ENCODE measurements at regions not wholly inside any gene's neighbourhood (a gene's known extent, or its start where the extent isn't known, plus 50 kb on each side); places are given as distances from the start of the nearest gene placed in this dataset.
"Not testable (repeated sequence)": the region's sequence is repeated elsewhere in the genome, so short reads cannot be mapped to it uniquely, and the experiment has no call there.

DNA sequence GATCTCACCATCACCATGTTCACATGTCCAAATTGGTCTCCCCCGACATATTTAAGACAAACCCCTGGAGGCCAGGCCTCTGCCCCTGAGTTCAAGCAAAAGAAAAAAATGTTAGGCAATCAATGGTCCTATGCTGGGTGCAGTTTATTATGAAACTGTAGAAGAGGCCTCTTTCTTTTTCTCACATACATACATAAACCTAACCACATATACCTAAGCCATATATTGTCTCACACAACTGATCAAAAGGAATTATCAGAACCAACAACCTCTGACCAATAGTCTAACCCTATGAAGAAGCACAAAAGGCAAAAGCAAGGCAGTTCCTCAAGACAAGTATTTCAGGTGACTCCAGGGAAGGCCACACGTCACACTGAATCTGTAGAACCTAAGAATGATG lies 49.9 kb downstream of the ILRUN start:
- TF ChIP-seq, protein P1, sequence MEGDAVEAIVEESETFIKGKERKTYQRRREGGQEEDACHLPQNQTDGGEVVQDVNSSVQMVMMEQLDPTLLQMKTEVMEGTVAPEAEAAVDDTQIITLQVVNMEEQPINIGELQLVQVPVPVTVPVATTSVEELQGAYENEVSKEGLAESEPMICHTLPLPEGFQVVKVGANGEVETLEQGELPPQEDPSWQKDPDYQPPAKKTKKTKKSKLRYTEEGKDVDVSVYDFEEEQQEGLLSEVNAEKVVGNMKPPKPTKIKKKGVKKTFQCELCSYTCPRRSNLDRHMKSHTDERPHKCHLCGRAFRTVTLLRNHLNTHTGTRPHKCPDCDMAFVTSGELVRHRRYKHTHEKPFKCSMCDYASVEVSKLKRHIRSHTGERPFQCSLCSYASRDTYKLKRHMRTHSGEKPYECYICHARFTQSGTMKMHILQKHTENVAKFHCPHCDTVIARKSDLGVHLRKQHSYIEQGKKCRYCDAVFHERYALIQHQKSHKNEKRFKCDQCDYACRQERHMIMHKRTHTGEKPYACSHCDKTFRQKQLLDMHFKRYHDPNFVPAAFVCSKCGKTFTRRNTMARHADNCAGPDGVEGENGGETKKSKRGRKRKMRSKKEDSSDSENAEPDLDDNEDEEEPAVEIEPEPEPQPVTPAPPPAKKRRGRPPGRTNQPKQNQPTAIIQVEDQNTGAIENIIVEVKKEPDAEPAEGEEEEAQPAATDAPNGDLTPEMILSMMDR (conservative IDR thresholded peaks at IDR 0.05), result no peak
- no peak for TF ChIP-seq ZFX (IDR thresholded peaks at IDR 0.05)
- H3K27ac ChIP-seq, result no peak overlapping the region

DNA sequence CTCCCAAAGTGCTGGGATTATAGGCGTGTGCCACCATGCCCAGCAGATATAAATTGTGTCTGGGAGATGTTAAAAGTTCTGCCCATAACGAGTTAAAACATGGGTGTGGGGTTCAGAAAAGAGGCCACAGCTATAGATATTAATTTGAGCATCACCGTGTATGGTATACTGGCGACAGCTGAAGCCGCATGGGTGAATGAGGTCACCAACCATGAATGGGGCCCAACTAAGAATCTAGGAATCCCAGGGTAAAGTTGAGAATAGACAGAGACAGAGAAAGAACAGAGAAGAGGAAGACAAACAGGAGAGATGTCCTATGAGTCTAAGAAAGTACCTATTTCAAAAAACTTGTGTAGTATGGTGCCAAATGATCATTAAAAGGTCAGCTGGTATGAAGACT lies 50.9 kb downstream of the ILRUN start:
- no peak for TF ChIP-seq ZFX (IDR thresholded peaks at IDR 0.05)
- TF ChIP-seq, protein P1 (conservative IDR thresholded peaks at IDR 0.05), result no peak
- H3K27ac ChIP-seq, result no peak overlapping the region

DNA sequence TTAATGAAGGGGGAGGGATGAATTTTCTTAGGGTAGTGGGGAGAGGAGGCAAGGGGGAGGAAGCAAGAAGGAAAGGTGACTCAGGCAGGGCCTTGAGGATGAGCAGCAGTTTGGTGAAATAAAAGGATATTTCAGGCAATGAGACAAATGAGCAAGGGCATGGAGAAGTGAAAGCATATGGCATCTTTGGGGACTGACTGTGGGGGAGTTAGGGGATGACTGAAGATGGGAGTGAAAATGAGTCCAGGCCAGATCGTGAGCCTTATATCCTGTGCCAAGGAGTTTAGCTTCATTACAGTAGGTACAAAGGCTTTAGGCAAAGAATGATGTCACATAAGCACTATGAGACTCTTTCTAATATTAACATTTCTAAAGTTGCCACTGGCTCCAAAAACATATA lies 51.9 kb downstream of the ILRUN start:
- TF ChIP-seq, protein P1 (conservative IDR thresholded peaks at IDR 0.05), result no peak
- TF ChIP-seq ZFX (IDR thresholded peaks at IDR 0.05), result no peak
- no peak overlapping the region for H3K27ac ChIP-seq

DNA sequence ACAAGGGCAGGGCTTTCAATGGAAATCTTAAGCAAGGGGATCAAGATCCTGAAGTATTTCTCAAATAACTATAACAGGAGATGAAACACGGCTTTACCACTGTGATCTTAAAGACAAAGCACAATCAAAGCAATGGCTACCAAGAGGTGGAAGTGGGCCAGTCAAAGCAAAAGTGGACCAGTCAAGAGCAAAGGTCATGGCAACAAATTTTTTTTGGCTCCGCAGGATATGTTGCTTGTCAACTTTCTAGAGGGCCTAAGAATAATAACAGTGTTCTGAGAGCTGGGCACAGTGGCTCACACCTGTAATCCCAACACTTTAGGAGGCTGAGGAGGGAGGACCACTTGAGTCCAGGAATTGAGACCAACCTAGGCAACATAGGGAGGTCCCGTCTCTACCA lies 54.1 kb downstream of the ILRUN start:
- no peak overlapping the region for H3K27ac ChIP-seq
- TF ChIP-seq ZFX (IDR thresholded peaks at IDR 0.05), result no peak
- TF ChIP-seq, protein P1 (conservative IDR thresholded peaks at IDR 0.05), result no peak

DNA sequence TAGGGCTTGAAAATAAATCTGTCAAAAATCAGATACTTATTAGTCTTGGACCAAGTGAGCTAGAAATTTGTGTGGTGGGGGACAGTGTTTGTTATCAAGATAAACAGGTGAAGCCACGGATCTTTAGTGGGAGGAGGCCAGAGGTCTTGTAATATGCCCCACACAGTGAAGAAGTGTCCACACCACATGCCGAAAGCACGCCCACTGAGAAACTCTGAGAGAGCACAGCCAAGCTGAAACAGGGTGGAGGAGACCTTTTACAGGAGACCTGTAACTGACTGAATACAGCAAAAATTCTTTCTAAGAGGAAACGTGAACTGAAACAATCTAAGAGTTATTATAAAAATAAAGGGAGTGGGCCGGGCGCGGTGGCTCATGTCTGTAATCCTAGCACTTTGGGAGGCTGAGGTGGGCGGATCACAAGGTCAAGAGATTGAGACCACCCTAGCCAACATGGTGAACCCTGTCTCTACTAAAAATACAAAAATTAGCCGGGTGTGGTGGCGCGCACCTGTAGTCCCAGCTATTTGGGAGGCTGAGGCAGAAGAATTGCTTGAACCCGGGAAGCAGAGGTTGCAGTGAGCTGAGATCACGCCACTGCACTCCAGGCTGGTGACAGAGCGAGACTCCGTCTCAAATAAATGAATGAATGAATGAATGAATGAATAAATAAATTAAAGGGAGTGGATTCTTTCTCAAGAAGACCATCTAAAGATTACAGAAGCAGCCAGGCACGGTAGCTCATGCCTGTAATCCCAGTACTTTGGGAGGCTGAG lies 56.3 kb downstream of the ILRUN start:
- H3K27ac ChIP-seq, result not testable (repeated sequence)

DNA sequence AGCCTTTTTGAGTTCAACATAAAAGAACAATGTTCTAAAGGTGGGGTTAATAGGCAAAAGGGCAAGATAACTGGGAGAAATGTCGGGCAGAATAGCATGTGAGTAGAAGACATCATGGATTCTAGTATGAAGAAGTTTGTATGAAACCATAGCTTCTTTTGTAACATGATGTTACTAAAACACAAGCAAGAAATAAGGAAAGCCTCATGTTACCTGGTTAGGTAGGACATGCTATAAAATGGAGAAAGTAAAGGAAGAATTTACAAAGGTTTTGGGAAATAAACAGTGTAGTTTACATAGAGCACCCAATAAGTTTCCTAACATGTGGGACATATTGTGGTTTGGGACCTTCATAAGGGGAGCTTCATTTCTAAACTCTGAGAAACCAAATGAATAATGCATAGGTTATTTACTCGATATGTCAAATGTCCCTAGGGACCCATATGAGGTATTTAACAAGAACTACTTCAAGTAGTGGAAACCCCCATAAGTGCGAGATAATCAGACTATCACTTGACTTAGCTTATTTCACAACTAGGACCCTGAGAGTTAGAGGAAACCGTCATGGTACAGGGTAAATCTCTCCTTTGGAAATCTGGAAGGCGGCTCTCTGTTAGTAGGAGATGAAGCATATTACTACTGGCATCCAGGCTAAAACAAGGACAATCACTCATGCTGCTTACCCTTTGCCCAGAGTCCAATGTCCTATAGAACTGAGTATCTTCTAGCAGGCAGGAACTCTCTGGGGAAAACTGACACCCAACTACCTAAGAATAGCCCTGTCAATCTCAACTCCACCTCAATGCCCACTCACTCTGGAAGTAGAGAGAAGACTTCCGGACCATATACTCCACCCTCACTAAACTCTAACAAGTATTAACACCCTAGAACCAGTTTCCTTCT lies 57.5 kb downstream of the ILRUN start:
- TF ChIP-seq ZFX (IDR thresholded peaks at IDR 0.05), result no peak
- TF ChIP-seq, protein P1 (conservative IDR thresholded peaks at IDR 0.05), result no peak
- no peak overlapping the region for H3K27ac ChIP-seq

DNA sequence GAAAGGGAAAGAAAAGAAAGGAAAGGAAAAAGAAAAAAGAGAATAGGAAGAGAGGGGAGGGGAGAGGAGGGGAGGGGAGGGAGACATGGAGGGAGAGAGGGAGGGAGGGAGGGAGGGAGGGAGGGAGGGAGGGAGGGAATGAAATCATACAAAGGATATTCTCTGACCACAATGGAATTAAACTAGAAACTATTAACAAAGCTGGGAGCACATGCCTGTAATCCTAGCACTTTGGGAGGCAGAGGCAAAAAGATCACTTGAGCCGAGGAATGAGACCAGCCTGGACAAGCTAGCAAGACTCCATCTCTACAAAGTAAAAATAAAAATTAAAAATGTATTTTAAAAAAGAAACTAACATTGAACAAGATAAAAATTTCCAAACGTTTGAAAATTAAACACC lies 62.8 kb downstream of the ILRUN start:
- TF ChIP-seq ZFX (IDR thresholded peaks at IDR 0.05), result no peak
- TF ChIP-seq, protein P1 (conservative IDR thresholded peaks at IDR 0.05), result no peak

More for the DNA sequence above, 62.8 kb downstream of the ILRUN start:
- no peak overlapping the region for H3K27ac ChIP-seq
